ENCODE measurements at regions not wholly inside any gene's neighbourhood (a gene's known extent, or its start where the extent isn't known, plus 50 kb on each side); places are given as distances from the start of the nearest gene placed in this dataset.

GRCh38 chr15:46647046-46647445 lies 1012.2 kb downstream of the SQOR start:
- no peak overlapping the region for H3K9ac ChIP-seq (ENCODE audit: low read length)
- H3K4me3 ChIP-seq (ENCODE audit: insufficient read depth, low read length, poor library complexity, severe bottlenecking): no peak overlapping the region

GRCh38 chr15:46652266-46652665 lies 1017.4 kb downstream of the SQOR start:
- no peaks in the 10 kb centered on the region for H3K9me3 ChIP-seq (ENCODE audit: insufficient read depth, low read length)
- no peak for TF ChIP-seq EZH2phosphoT487 (conservative IDR thresholded peaks at IDR 0.05; ENCODE audit: low read length)
- TF ChIP-seq CTCF (IDR thresholded peaks at IDR 0.05; ENCODE audit: insufficient read depth, low read length, poor library complexity, severe bottlenecking): no peak
- no peak overlapping the region for H3K27ac ChIP-seq (ENCODE audit: low read depth, low read length)
- no peaks in the 10 kb centered on the region for H3K36me3 ChIP-seq (ENCODE audit: low read length)
- no peaks in the 10 kb centered on the region for H3K27me3 ChIP-seq (ENCODE audit: low read length)
- H3K9me2 ChIP-seq (replicated peaks; ENCODE audit: insufficient read depth, low read length): no peaks in the 10 kb centered on the region
- no peak overlapping the region for H3K4me3 ChIP-seq (ENCODE audit: insufficient read depth, low read length, poor library complexity, severe bottlenecking)
- H3K9ac ChIP-seq (ENCODE audit: low read length): no peak overlapping the region
- no peak overlapping the region for H3K4me2 ChIP-seq (ENCODE audit: low read depth, low read length, poor library complexity, severe bottlenecking)
- H4K20me1 ChIP-seq (ENCODE audit: low read depth, low read length): no peaks in the 10 kb centered on the region
- no peaks in the 10 kb centered on the region for H3K79me2 ChIP-seq (ENCODE audit: insufficient read depth, low read length)
- H3F3A ChIP-seq (ENCODE audit: insufficient read depth): no peaks in the 10 kb centered on the region
- no peak overlapping the region for H2AFZ ChIP-seq (ENCODE audit: low read depth, low read length, severe bottlenecking)

More at GRCh38 chr15:46647046-46647445, 1012.2 kb downstream of the SQOR start:
- Histone ChIP-seq H4K20me1 (ENCODE audit: low read depth, low read length) (no peaks in the 10 kb centered on the region), H3K27ac (ENCODE audit: low read depth, low read length) (no peak overlapping the region), H3K27me3 (ENCODE audit: low read length) (no peaks in the 10 kb centered on the region), H3K79me2 (ENCODE audit: insufficient read depth, low read length) (no peaks in the 10 kb centered on the region), H2AFZ (ENCODE audit: low read depth, low read length, severe bottlenecking) (no peak overlapping the region), H3K36me3 (ENCODE audit: low read length) (no peaks in the 10 kb centered on the region), H3K9me2 (replicated peaks; ENCODE audit: insufficient read depth, low read length) (no peaks in the 10 kb centered on the region), H3F3A (ENCODE audit: insufficient read depth) (no peaks in the 10 kb centered on the region), H3K4me2 (ENCODE audit: low read depth, low read length, poor library complexity, severe bottlenecking) (no peak overlapping the region), H3K9me3 (ENCODE audit: insufficient read depth, low read length) (no peaks in the 10 kb centered on the region)
- TF ChIP-seq CTCF (IDR thresholded peaks at IDR 0.05; ENCODE audit: insufficient read depth, low read length, poor library complexity, severe bottlenecking): no peak
- TF ChIP-seq EZH2phosphoT487 (conservative IDR thresholded peaks at IDR 0.05; ENCODE audit: low read length): no peak

- no peak overlapping the region for H2AFZ ChIP-seq (ENCODE audit: low read depth, low read length, severe bottlenecking)
- no peak for TF ChIP-seq CTCF (IDR thresholded peaks at IDR 0.05; ENCODE audit: insufficient read depth, low read length, poor library complexity, severe bottlenecking)
- TF ChIP-seq EZH2phosphoT487 (conservative IDR thresholded peaks at IDR 0.05; ENCODE audit: low read length): no peak
Measured at GRCh38 chr15:46654993-46655392, 1020.2 kb downstream of the SQOR start.

More at GRCh38 chr15:46654993-46655392, 1020.2 kb downstream of the SQOR start:
- Histone ChIP-seq H3K9ac (ENCODE audit: low read length) (no peak overlapping the region), H3K27me3 (ENCODE audit: low read length) (no peaks in the 10 kb centered on the region), H3K36me3 (ENCODE audit: low read length) (no peaks in the 10 kb centered on the region), H3K9me3 (ENCODE audit: insufficient read depth, low read length) (no peaks in the 10 kb centered on the region), H3K9me2 (replicated peaks; ENCODE audit: insufficient read depth, low read length) (no peaks in the 10 kb centered on the region), H3K4me2 (ENCODE audit: low read depth, low read length, poor library complexity, severe bottlenecking) (no peak overlapping the region), H4K20me1 (ENCODE audit: low read depth, low read length) (no peaks in the 10 kb centered on the region), H3K79me2 (ENCODE audit: insufficient read depth, low read length) (no peaks in the 10 kb centered on the region), H3F3A (ENCODE audit: insufficient read depth) (no peaks in the 10 kb centered on the region), H3K27ac (ENCODE audit: low read depth, low read length) (no peak overlapping the region), H3K4me3 (ENCODE audit: insufficient read depth, low read length, poor library complexity, severe bottlenecking) (no peak overlapping the region)

Measured in SU-DHL-6 (cell line).